ENCODE measurements at regions not wholly inside any gene's neighbourhood (a gene's known extent, or its start where the extent isn't known, plus 50 kb on each side); places are given as distances from the start of the nearest gene placed in this dataset.

- H3K27ac Mint-ChIP-seq: no peak overlapping the region
- no peak overlapping the region for H3K4me3 Mint-ChIP-seq
- no peaks in the 10 kb centered on the region for H3K36me3 ChIP-seq (ENCODE audit: control insufficient read depth, insufficient read depth, low read length)
- H3K9me3 Mint-ChIP-seq: peaks cover 3 to 8% of the 10 kb centered on the region in 2 donors
- TF ChIP-seq CTCF (IDR thresholded peaks at IDR 0.05): no peak
- no peaks in the 10 kb centered on the region for H3K27me3 ChIP-seq (ENCODE audit: control insufficient read depth, insufficient read depth, low read length)
- no peaks in the 10 kb centered on the region for H3K4me1 Mint-ChIP-seq
- H3K36me3 Mint-ChIP-seq: no peaks in the 10 kb centered on the region
- no peaks in the 10 kb centered on the region for H3K9me3 ChIP-seq (ENCODE audit: control insufficient read depth, insufficient read depth, low read length)
- no peak overlapping the region for H3K27ac ChIP-seq (ENCODE audit: low read length)
- H3K27me3 Mint-ChIP-seq (ENCODE audit: low read depth in 2 of 2): no peaks in the 10 kb centered on the region
- intact Hi-C loops (cut with micrococcal nuclease): no loop called here
- no peak for ATAC-seq
- H3K4me1 ChIP-seq (ENCODE audit: control insufficient read depth, insufficient read depth, low read length): no peaks in the 10 kb centered on the region
- DNase-seq: no peak
- no peak overlapping the region for H3K4me3 ChIP-seq (ENCODE audit: low read length)
- WGBS (ENCODE audit: insufficient coverage): 51% methylated on average over 3 of the region's 4 CpGs
These were observed 535.5 kb downstream of the XIRP2 start for GRCh38 chr2:167423731-167424130.

- no peaks in the 10 kb centered on the region for H3K36me3 Mint-ChIP-seq
- intact Hi-C loops (cut with micrococcal nuclease): no loop called here
- H3K9me3 Mint-ChIP-seq: peaks cover 3 to 6% of the 10 kb centered on the region in 2 donors
- DNase-seq (no peak), ATAC-seq (no peak)
- H3K4me1 Mint-ChIP-seq: no peaks in the 10 kb centered on the region
- H3K4me3 ChIP-seq (ENCODE audit: low read length): no peak overlapping the region
- no peak for TF ChIP-seq CTCF (IDR thresholded peaks at IDR 0.05)
- no peaks in the 10 kb centered on the region for H3K4me1 ChIP-seq (ENCODE audit: control insufficient read depth, insufficient read depth, low read length)
- no peaks in the 10 kb centered on the region for H3K36me3 ChIP-seq (ENCODE audit: control insufficient read depth, insufficient read depth, low read length)
- no peak overlapping the region for H3K27ac Mint-ChIP-seq
- H3K27me3 Mint-ChIP-seq (ENCODE audit: low read depth in 2 of 2): no peaks in the 10 kb centered on the region
- H3K27ac ChIP-seq (ENCODE audit: low read length): no peak overlapping the region
- no peaks in the 10 kb centered on the region for H3K27me3 ChIP-seq (ENCODE audit: control insufficient read depth, insufficient read depth, low read length)
- no peak overlapping the region for H3K4me3 Mint-ChIP-seq
- WGBS (ENCODE audit: insufficient coverage): 78% methylated on average over 2 of the region's 2 CpGs
- H3K9me3 ChIP-seq (ENCODE audit: control insufficient read depth, insufficient read depth, low read length): no peaks in the 10 kb centered on the region
These were observed 531.9 kb downstream of the XIRP2 start for GRCh38 chr2:167420211-167420610.

- intact Hi-C loops (cut with micrococcal nuclease): no loop called here
- H3K27ac ChIP-seq (ENCODE audit: low read length): no peak overlapping the region
- no peak for TF ChIP-seq CTCF (IDR thresholded peaks at IDR 0.05)
- ATAC-seq: no peak
- Mint-ChIP-seq H3K9me3 (peaks cover 8 to 10% of the 10 kb centered on the region in 2 donors), H3K4me1 (no peaks in the 10 kb centered on the region), H3K27me3 (ENCODE audit: low read depth in 2 of 2) (no peaks in the 10 kb centered on the region), H3K36me3 (no peaks in the 10 kb centered on the region), H3K4me3 (no peak overlapping the region), H3K27ac (no peak overlapping the region)
- no peak for DNase-seq
- no peaks in the 10 kb centered on the region for H3K36me3 ChIP-seq (ENCODE audit: control insufficient read depth, insufficient read depth, low read length)
- H3K4me1 ChIP-seq (ENCODE audit: control insufficient read depth, insufficient read depth, low read length): no peaks in the 10 kb centered on the region
- no peaks in the 10 kb centered on the region for H3K9me3 ChIP-seq (ENCODE audit: control insufficient read depth, insufficient read depth, low read length)
- no peak overlapping the region for H3K4me3 ChIP-seq (ENCODE audit: low read length)
- H3K27me3 ChIP-seq (ENCODE audit: control insufficient read depth, insufficient read depth, low read length): no peaks in the 10 kb centered on the region
These were observed 526.8 kb downstream of the XIRP2 start for GRCh38 chr2:167415068-167415467.

GRCh38 chr2:167411367-167411766, 523.1 kb downstream of the XIRP2 start:
- no peaks in the 10 kb centered on the region for H3K9me3 ChIP-seq (ENCODE audit: control insufficient read depth, insufficient read depth, low read length)
- intact Hi-C loops (cut with micrococcal nuclease): no loop called here
- H3K36me3 ChIP-seq (ENCODE audit: control insufficient read depth, insufficient read depth, low read length): no peaks in the 10 kb centered on the region
- no peak overlapping the region for H3K4me3 ChIP-seq (ENCODE audit: low read length)
- H3K27me3 ChIP-seq (ENCODE audit: control insufficient read depth, insufficient read depth, low read length): no peaks in the 10 kb centered on the region
- no peak for TF ChIP-seq CTCF (IDR thresholded peaks at IDR 0.05)
- H3K4me1 ChIP-seq (ENCODE audit: control insufficient read depth, insufficient read depth, low read length): no peaks in the 10 kb centered on the region
- no peak overlapping the region for H3K4me3 Mint-ChIP-seq
- no peaks in the 10 kb centered on the region for H3K4me1 Mint-ChIP-seq
- no peaks in the 10 kb centered on the region for H3K27me3 Mint-ChIP-seq (ENCODE audit: low read depth in 2 of 2)
- DNase-seq (no peak), ATAC-seq (no peak)
- peaks cover 13% of the 10 kb centered on the region in 2 donors for H3K9me3 Mint-ChIP-seq
- no peak overlapping the region for H3K27ac Mint-ChIP-seq
- no peaks in the 10 kb centered on the region for H3K36me3 Mint-ChIP-seq
- H3K27ac ChIP-seq (ENCODE audit: low read length): no peak overlapping the region
